ENCODE measurements at regions not wholly inside any gene's neighbourhood (a gene's known extent, or its start where the extent isn't known, plus 50 kb on each side); places are given as distances from the start of the nearest gene placed in this dataset.

DNA sequence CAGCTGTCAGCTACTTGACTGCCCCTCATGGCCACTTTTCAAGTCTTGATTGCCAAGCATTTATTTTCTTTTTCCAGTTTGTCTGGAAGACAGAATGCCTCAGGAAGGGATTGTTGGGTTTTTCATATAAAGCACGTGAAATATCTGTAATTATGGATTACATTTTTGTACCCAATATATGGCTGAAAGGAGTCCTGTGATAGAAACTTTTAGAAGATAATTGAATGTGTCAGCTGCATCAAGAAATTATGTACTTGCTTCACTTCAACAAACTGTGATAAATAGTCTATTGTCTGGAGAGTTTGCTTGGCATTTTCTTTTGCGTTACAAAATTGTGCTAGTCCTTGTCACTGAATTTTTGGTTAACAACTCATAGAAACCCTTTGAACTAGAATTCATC lies 247.9 kb upstream of the SLCO3A1 start:
- H3K4me2 ChIP-seq (ENCODE audit: low read length) = no peak overlapping the region
- no peaks in the 10 kb centered on the region for H3K4me1 ChIP-seq (ENCODE audit: insufficient read depth, low read length, severe bottlenecking)

DNA sequence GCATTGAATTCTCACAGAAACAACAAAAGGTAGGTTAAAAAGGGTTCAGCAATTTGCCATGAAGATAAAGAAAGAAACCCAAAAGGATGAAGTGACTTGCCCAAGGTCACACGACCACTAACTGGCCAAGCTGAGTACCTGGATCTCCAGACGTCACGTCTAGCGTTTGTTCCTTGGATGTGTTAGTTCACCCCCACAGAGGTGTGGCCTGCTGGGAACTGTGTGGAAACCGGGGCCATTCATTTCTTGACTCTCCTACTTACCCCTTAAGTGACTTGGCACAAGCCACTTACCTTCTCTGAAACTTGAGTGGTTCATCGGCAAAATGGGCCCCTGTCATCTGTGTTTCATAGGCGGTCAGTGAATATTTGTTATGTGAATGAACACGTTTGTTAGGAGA lies 244.3 kb upstream of the SLCO3A1 start:
- Histone ChIP-seq H3K36me3 (ENCODE audit: insufficient read depth, low read length) (no peaks in the 10 kb centered on the region), H3K4me1 (ENCODE audit: insufficient read depth, low read length, severe bottlenecking) (no peaks in the 10 kb centered on the region), H3K79me2 (ENCODE audit: insufficient read depth, low read length) (no peaks in the 10 kb centered on the region), H3K27me3 (ENCODE audit: insufficient read depth, low read length) (no peaks in the 10 kb centered on the region), H3K9ac (ENCODE audit: low read length) (no peak overlapping the region), H3K4me3 (ENCODE audit: low read depth, low read length, poor library complexity, severe bottlenecking) (no peak overlapping the region), H3K9me3 (ENCODE audit: low read length) (no peaks in the 10 kb centered on the region), H4K20me1 (ENCODE audit: insufficient read depth, low read length) (no peaks in the 10 kb centered on the region), H3K9me2 (ENCODE audit: low read depth, low read length) (no peaks in the 10 kb centered on the region), H2AFZ (ENCODE audit: low read length) (no peak overlapping the region), H3F3A (ENCODE audit: insufficient read depth, low read length) (no peaks in the 10 kb centered on the region), H3K4me2 (ENCODE audit: low read length) (no peak overlapping the region), H3K27ac (ENCODE audit: low read depth, low read length, poor library complexity, severe bottlenecking) (no peak overlapping the region)
- no peak for TF ChIP-seq EZH2 (IDR thresholded peaks at IDR 0.05; ENCODE audit: borderline replicate concordance, low read length)
- TF ChIP-seq, protein P1, sequence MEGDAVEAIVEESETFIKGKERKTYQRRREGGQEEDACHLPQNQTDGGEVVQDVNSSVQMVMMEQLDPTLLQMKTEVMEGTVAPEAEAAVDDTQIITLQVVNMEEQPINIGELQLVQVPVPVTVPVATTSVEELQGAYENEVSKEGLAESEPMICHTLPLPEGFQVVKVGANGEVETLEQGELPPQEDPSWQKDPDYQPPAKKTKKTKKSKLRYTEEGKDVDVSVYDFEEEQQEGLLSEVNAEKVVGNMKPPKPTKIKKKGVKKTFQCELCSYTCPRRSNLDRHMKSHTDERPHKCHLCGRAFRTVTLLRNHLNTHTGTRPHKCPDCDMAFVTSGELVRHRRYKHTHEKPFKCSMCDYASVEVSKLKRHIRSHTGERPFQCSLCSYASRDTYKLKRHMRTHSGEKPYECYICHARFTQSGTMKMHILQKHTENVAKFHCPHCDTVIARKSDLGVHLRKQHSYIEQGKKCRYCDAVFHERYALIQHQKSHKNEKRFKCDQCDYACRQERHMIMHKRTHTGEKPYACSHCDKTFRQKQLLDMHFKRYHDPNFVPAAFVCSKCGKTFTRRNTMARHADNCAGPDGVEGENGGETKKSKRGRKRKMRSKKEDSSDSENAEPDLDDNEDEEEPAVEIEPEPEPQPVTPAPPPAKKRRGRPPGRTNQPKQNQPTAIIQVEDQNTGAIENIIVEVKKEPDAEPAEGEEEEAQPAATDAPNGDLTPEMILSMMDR (IDR thresholded peaks at IDR 0.05; ENCODE audit: low read length) = no peak

More for the DNA sequence above, 247.9 kb upstream of the SLCO3A1 start:
- Histone ChIP-seq H3K9ac (ENCODE audit: low read length) (no peak overlapping the region), H2AFZ (ENCODE audit: low read length) (no peak overlapping the region), H3K36me3 (ENCODE audit: insufficient read depth, low read length) (no peaks in the 10 kb centered on the region), H3F3A (ENCODE audit: insufficient read depth, low read length) (no peaks in the 10 kb centered on the region), H3K9me2 (ENCODE audit: low read depth, low read length) (no peaks in the 10 kb centered on the region), H4K20me1 (ENCODE audit: insufficient read depth, low read length) (no peaks in the 10 kb centered on the region), H3K79me2 (ENCODE audit: insufficient read depth, low read length) (no peaks in the 10 kb centered on the region), H3K27ac (ENCODE audit: low read depth, low read length, poor library complexity, severe bottlenecking) (no peak overlapping the region), H3K4me3 (ENCODE audit: low read depth, low read length, poor library complexity, severe bottlenecking) (no peak overlapping the region), H3K9me3 (ENCODE audit: low read length) (no peaks in the 10 kb centered on the region), H3K27me3 (ENCODE audit: insufficient read depth, low read length) (no peaks in the 10 kb centered on the region)
- no peak for TF ChIP-seq EZH2 (IDR thresholded peaks at IDR 0.05; ENCODE audit: borderline replicate concordance, low read length)
- TF ChIP-seq, protein P1 (IDR thresholded peaks at IDR 0.05; ENCODE audit: low read length) = no peak

GRCh38 chr15:91609966-91610365 lies 243.5 kb upstream of the SLCO3A1 start:
- Histone ChIP-seq H3K4me3 (ENCODE audit: low read depth, low read length, poor library complexity, severe bottlenecking) (no peak overlapping the region), H3F3A (ENCODE audit: insufficient read depth, low read length) (no peaks in the 10 kb centered on the region), H3K9me3 (ENCODE audit: low read length) (no peaks in the 10 kb centered on the region), H4K20me1 (ENCODE audit: insufficient read depth, low read length) (no peaks in the 10 kb centered on the region), H3K79me2 (ENCODE audit: insufficient read depth, low read length) (no peaks in the 10 kb centered on the region), H3K27me3 (ENCODE audit: insufficient read depth, low read length) (no peaks in the 10 kb centered on the region), H3K4me1 (ENCODE audit: insufficient read depth, low read length, severe bottlenecking) (no peaks in the 10 kb centered on the region), H3K27ac (ENCODE audit: low read depth, low read length, poor library complexity, severe bottlenecking) (no peak overlapping the region), H2AFZ (ENCODE audit: low read length) (no peak overlapping the region), H3K4me2 (ENCODE audit: low read length) (no peak overlapping the region), H3K9ac (ENCODE audit: low read length) (no peak overlapping the region), H3K9me2 (ENCODE audit: low read depth, low read length) (no peaks in the 10 kb centered on the region), H3K36me3 (ENCODE audit: insufficient read depth, low read length) (no peaks in the 10 kb centered on the region)
- no peak for TF ChIP-seq EZH2 (IDR thresholded peaks at IDR 0.05; ENCODE audit: borderline replicate concordance, low read length)
- TF ChIP-seq, protein P1 (IDR thresholded peaks at IDR 0.05; ENCODE audit: low read length) = no peak
